Neural progenitor cell (in vitro differentiated cells): ENCODE measurements at regions not wholly inside any gene's neighbourhood (a gene's known extent, or its start where the extent isn't known, plus 50 kb on each side); places are given as distances from the start of the nearest gene placed in this dataset.

Experiments used
- EZH2 ChIP-seq: fragments of 200-600 bp; sonication (generic); IDR thresholded peaks from 2 replicates; pipeline ENCODE4 v1.6.1; 2017; ENCODE audit warnings: antibody characterized with exemption, mild to moderate bottlenecking, moderate library complexity
- TF ChIP-seq, protein P1 (sequence below): fragments of 200-600 bp; sonication (generic); IDR thresholded peaks from 2 replicates; pipeline ENCODE4 v1.5.1; 2017; ENCODE audit warnings: antibody characterized with exemption, mild to moderate bottlenecking

DNA sequence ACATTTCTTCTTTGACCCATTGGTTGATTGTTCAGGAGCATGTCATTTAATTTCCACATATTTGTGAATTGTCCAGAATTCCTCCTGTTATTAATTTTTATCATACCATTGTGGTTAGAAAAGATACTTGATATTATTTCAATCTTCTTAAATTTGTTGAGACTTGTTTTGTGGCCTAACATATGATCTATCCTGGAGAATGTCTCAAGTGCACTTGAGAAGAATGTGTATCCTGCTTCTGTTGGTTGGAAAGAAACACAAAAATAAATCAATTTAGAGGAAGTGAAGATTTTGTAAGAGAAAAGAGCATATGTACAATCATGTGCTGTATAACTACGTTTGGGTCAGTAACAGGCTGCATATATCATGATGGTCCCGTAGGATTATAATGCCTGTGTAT lies 118.6 kb upstream of the CDC42EP3 start:
- TF ChIP-seq, protein P1, sequence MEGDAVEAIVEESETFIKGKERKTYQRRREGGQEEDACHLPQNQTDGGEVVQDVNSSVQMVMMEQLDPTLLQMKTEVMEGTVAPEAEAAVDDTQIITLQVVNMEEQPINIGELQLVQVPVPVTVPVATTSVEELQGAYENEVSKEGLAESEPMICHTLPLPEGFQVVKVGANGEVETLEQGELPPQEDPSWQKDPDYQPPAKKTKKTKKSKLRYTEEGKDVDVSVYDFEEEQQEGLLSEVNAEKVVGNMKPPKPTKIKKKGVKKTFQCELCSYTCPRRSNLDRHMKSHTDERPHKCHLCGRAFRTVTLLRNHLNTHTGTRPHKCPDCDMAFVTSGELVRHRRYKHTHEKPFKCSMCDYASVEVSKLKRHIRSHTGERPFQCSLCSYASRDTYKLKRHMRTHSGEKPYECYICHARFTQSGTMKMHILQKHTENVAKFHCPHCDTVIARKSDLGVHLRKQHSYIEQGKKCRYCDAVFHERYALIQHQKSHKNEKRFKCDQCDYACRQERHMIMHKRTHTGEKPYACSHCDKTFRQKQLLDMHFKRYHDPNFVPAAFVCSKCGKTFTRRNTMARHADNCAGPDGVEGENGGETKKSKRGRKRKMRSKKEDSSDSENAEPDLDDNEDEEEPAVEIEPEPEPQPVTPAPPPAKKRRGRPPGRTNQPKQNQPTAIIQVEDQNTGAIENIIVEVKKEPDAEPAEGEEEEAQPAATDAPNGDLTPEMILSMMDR = no peak
- no peak for TF ChIP-seq EZH2
